GM21825 (cell line): ENCODE measurements at regions not wholly inside any gene's neighbourhood (a gene's known extent, or its start where the extent isn't known, plus 50 kb on each side); places are given as distances from the start of the nearest gene placed in this dataset.

Experiments
- ATAC-seq: cut with Tn5 transposase; IDR thresholded peaks from one replicate; pipeline ENCODE4 v1.9.1; 2021; ENCODE audit warnings: mild to moderate bottlenecking, moderate library complexity; ENCODE audit not compliant: unreplicated experiment

DNA sequence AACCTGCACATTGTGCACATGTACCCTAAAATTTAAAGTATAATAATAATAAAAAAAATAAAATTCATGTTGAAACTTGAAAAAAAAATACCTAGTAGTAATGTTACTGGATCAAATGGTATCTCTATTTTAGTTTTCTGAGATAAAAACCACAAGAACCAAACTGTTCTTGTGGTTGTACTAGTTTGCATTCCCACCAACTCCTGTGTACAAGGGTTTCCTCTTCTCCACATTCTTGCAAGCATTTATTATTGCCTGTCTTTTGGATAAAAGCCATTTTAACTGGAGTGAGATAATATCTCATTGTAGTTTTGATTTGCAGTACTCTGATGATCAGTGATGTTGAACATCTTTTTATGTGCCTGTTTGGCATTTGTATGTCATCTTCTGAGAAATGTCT is 177.7 kb downstream of the KIF20B start:
- ATAC-seq = no peak

DNA sequence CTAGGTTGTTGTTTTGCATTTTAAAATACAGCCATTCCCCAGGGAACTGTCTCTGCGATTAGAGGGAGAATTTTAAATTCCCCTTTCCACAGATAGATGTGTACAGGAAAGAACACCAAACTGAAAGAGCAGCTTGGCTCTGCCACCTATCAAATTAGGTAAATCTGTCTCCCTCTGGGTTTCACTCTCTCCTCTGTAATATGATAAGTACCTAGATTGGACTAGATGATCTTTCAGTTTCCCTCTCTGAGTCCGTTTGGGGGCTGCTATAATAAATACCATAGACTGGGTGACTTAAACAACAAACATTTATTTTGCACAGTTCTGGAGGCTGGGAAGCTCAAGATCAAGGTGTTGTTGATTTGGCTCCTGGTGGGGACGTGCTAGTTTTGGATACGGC is 186.0 kb downstream of the KIF20B start:
- ATAC-seq = no peak

DNA sequence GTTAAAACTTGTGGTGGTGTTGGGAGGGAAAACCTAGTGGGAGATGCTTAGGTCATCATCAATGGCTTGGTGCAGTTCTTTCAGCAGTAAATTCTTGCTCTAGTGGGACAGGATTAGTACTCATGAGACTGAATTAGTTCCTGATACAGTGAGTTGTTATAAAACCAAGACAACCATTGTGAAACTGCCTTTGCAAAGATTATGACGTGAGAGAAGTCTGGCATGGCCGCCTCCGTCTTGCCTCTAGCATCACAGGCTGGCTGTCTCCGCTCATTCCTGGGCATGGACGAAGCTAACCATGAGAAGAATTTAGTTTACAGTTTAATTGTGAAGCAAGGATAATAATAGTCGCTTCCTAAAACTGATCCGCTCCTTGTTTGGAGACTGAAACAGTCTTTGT is 186.4 kb downstream of the KIF20B start:
- ATAC-seq = peak; percentile 51

DNA sequence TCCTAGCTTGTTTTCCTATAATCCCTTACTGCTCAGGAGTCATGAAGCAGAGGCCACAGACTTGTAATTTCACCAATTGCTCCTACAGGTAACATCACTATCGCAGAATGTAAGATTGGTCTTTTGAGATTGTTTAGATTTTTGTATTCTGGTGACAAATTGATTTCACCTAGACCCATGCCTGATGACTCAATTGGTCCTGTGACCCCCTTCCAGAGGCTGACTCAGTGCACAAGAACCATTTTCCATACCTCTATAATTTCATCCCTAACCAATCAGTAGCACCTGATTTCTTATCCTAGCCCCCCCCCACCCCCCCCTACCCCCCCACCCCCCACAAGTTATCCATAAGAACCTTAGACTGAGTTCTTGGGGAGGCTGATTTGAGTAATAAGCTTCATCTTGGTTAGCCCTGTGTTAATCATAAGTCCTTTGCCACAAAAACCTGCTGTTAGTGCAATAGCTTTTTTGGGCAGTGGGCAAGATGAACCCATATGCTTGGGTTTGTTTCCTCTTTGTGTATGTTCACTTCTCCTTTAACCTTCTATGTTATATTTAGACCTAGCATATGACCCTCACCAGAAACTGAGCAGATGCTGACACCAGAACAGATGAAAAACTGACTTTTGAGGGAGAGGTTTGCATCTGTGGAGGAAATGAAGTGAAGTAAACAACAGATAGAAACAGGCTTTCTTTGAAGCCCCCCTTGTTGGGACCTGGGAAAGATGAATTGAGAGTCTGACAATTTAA is 187.1 kb downstream of the KIF20B start:
- peak; percentile 76 for ATAC-seq

DNA sequence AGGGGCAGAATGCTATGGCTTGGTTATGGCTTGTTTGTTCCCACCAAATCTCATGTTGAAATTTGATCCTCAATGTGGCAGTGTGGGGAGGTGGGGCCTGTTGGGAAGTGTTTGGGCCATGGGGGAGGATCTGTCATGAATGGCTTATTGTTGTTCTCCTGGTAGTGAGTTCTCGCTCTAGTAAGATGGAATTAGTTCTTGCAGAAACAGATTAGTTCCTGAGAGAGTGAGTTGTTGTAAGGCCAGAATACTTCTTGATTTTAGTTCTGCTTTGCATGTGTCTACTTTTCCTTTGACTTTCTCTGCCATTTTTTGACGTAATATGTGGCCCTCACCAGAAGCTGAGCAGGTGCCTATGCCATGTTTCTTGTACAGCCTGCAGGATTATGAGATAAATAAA is 188.2 kb downstream of the KIF20B start:
- ATAC-seq = no peak

DNA sequence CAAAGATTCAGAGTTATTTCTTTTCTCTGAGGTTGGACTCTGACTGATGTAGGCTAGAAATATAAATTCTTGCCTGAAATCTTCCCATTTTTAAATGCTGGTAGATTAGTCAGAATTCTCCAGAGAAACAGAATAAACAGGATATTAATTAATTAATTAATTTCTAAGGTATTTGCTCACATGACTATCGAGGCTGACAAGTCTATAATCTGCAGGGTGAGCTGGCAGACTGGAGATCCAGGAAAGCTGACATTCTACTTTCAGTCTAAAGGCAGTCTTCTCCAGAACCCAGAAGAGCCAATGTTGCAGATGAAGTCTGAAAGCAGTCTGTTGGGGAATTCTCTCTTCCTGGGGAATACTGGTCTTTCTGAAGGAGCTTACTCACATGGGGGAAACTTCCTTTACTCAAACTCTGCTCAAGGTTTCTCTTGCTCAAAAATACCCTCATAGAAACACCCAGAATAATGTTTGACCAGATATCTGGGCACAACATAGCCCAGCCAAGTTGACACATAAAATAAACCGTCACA is 189.7 kb downstream of the KIF20B start:
- ATAC-seq = no peak

DNA sequence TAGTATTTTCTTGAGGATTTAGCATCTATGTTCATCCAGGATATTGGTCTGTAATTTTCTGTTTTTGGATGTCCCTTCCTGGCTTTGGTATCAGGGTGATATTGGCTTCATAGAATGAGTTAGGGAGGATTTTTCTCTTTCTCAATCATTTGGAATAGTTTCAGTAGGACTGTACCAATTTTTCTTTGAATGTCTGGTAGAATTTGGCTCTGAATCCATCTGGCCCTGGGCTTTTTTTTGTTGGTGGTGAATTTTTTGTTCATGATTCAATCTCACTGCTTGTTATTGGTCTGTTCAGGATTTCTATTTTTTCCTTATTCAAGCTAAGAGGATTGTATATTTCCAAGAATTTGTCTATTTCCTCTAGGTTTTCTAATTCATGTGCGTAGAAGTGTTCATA is 192.7 kb downstream of the KIF20B start:
- ATAC-seq = no peak

DNA sequence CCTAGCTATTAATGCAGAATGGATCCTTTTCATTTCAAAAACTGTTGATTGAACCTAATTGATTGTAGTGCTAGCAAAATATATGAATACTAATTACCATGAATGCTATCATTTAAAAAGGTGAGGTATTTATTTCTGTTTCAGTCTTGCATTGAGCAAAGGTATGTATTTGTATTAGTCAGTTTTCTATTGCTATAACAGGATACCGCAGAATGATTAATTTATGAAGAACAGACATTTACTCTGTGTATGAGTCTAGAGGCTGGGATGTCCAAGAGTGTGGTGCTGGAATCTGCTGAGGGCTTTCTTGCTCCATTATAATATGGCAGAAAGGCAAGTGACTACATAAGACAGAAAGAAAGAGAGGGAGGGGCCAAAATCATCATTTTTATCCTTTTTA is 199.2 kb downstream of the KIF20B start:
- ATAC-seq = no peak

DNA sequence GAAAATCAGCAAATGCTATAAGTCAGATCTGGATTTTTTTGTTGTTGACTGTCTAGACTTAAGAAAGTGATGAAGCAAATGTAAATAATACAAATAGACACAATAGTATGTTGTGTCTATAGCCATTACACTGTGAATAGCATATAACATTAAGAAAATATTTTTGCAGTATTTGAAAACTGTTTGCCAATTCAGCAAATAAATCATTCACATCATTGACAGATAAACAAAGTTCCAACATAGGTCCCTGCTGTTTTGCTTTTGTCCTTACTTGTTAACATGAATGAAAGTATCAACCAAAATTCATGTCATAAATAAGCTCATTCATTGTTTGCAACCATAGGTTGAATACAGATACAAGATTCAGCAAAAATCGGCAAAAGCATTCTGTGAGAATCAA is 200.5 kb downstream of the KIF20B start:
- ATAC-seq = no peak

DNA sequence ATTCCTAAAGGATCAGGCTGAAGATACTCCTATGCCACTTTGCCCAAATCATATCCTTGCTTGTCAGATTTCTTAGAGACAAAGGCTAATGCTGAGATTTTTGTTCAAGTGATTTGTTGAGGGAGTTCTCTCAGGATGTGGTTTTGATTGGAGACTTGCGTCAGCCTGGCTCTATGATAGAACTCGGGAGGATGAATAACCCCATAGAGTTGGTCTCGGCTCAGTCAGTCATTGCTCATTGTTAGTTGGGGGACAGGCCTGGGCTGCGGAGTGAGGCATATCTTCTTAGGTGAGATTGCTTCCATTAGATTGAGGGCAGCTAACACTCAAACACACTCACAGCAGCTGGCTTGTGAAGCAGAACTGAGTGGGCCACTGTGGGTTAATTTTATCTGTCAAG is 203.4 kb downstream of the KIF20B start:
- ATAC-seq = no peak

DNA sequence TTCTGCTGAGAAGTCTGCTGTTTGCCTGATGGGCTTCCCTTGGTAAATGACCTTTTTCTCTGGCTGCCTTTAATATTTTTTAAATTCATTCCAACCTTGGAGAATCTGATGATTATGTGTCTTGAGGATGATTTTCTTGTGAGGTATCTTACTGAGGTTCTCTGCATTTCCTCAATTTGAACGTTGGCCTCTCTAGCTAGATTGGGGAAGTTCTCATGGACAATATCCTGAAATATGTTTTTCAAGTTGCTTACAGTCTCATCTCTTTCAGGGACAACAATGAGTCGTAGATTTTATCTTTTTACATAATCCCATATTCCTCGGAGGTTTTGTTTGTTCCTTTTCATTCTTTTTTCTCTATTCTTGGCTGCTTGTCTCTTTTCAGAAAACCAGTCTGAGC is 208.4 kb downstream of the KIF20B start:
- ATAC-seq = no peak

DNA sequence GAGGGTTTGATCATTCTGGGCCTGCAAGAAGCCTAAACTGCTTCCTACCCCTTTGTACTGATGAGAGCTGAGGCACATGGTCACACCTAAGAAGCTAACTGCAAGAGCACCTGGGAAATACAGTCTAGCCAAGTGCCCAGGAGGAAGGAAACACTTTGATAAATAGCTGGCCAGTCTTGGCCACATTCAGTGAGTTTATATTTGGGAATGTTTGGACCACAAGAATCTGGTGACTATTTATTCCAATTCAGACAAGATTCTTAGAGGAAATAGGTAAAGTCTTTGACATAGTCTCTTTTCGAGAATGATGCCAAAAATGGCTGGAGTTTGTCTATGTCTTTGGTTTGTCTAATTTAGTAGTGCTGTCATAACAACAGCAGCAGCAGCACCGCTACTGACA is 213.6 kb downstream of the KIF20B start:
- no peak for ATAC-seq

DNA sequence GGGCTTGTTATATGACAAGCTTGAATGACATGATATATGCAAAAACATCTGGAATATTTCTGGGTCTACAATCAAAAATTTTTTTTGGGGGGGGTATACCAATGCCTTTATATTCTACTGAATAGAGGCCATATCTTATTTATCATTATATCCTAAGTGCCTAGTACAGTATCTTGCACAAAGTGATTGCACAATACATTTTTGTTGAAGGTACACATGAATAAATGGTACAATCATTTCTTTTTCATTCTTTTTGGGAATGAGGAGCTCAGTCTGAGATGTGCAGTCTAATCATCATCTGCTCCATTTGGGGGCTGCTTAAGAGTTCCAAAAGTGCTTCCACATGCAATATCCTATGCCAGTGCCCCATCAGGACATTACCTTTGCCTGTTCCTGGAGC is 214.6 kb downstream of the KIF20B start:
- ATAC-seq = no peak

DNA sequence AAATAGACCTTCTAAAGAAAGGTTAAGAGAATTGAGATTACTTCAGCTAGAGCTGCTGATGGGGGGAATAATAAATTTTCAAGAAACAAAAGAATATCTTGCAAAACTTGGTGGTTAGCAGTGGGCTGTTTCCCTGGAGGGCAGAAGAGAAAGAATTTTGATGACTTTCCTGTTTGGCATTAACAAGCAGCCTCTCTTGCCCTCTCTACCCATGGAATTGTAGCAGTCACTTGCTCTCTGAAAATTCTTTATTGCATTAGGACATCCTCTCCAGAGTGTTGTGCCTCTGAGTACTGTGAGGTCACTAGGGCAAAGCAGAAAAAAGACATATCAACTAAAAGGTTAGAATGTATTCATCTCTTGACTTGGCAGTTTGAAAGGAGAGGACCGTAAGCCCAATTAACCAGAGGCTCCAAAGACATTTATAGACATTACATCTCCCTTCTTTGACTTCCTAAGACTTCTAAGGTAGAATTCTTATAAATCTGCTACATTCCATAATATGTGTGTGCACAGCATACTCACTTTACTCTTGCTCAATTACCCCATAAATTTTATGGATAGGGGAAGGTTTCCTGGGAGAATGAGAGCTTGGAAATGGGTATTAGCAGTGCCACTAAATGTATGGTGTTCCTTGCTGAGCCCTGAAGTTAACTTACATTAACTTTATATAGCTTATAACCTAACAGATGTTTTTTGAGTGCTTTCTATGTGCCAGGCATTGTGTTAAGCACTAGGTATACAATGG is 215.3 kb downstream of the KIF20B start:
- ATAC-seq = no peak

DNA sequence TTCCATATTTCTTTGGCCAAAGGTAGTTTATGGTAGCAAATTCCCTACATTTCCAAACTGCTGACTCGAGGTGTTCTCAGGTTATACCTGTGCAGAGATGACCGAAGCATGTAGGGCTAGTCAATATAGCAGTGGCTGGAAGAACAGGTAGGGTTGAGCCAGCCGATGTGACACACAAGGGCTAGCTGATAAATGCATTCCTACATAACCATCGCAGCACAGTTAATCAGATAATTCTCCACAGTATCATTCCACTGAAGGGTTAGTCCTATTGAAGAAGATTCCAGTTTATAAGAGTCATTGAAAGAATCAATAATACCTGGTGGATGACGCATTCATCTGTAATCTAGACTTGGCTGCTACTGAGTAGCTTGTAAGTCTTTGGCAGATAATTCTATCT is 220.0 kb downstream of the KIF20B start:
- ATAC-seq = no peak

DNA sequence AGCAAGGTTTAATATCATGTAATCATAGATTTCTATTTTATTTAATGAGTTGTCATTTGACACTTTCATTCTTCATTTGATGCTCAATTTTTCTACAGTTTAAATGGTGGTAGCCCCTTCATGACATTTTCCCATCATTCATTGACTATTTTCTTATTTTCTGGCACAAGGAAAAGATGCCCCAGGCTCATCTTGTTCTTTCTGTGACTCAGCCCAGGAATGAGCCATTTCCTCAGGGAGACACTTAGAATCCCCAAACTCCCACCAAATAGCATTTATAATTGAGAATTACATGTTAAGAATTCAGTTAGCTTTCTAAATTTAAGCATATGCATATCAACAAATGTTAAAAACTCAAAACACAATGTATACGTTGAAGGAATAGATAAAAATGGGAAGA is 222.3 kb downstream of the KIF20B start:
- ATAC-seq = no peak

DNA sequence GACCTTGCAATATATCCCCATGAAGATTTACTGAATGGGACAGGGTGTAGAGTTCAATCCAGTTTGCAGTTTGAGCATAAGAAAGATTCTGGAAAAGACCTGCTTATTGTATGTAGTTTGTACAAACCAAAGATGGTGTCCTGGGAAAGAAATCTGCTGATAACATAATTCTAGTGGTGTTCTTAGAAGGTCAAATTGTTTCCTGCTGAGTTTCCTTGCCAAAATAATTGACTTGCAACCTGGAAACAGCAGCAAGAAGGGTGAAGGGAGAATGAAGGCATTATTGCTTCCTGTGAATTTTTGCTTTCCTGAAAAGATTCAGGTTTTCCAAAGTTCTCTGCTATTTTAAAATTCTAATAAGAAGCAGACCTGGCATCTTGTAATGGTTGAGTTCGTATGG is 222.9 kb downstream of the KIF20B start:
- no peak for ATAC-seq

DNA sequence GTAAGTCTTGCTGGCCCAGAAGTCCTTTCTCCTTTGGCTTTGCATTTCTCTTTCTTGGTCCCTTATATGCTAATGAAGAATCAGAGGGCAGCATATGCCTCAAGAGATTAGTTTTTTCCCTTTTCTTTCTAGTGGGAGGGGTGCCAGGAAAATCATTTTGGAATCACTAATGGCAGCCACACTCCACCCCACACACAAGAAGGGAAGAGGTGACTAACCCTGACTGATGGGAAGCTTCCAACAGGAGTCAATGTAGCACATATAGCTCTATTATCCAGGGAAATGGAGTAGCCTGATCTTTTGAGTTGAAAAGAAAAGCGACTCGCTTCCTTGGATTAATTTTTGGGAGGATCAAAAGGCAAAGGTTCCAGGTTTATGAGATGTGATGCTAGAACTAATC is 225.3 kb downstream of the KIF20B start:
- ATAC-seq = no peak

DNA sequence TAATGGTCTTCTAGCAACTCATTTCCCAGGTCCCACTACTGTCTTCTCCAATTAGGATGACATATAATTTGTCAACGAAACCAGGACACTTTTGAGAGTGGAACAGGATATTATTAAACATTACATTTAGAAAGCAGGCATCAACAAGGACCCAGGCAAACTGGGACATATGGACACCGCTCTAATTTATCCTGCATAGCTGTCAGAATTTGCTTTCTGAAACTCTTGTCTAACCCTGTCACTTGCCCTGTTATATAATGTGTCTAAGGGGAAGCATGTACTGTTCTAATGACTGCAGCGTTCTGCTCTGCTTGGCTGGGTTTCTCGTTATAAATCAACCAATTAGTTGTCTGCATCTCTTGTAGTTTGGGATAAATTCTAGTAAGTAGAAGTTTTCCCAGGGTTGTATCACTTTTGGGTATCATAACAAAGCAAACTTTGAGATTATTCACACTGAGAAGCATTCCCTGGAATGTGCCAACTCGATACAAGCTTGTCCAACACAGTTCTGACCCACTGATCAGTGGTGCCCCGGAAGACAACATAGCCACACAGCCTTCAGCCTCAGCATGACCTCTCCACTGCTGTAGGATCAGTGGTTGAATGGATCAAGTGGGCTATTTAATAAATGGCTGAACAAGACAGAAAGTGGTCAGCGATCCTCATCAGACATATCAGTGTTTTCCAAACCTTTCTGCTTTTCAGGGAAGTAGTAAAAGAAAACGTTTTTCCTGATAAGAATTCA is 228.1 kb downstream of the KIF20B start:
- ATAC-seq = no peak

DNA sequence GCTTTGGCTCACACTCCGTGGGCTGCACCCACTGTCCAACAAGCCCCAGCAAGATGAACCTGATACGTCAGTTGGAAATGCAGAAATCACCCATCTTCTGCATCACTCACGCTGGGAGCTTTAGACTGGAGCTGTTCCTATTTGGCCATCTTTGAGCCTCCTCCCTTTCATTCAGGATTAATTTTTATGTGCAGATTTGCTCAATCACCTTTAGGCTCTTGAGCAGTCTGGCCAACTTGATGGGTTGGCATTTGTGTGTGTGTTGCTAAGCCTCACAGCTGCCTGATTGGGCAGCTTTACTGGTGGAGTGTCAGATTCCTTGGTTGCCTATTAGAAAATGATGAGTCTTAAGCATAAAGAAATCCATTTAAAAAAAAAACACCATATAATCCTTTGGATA is 236.1 kb downstream of the KIF20B start:
- no peak for ATAC-seq

DNA sequence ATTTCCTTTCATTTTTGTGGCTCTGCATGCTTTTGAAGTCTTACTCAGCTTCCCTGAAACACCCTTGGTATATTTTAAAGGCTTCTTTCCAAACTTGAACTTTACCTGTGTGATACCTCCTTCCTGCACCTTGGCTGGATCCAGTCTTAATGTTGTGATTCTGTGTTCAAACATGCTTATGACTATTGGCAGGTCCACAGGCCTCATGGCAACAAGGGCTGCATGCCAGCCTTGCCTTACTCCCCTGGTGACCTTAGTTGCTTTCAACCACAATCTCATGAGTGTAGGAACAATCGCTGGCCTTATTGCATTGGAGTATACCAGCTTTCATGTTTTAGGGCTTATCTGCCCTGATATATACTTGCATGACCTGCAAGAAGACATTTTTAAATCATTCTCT is 238.7 kb downstream of the KIF20B start:
- ATAC-seq = no peak

DNA sequence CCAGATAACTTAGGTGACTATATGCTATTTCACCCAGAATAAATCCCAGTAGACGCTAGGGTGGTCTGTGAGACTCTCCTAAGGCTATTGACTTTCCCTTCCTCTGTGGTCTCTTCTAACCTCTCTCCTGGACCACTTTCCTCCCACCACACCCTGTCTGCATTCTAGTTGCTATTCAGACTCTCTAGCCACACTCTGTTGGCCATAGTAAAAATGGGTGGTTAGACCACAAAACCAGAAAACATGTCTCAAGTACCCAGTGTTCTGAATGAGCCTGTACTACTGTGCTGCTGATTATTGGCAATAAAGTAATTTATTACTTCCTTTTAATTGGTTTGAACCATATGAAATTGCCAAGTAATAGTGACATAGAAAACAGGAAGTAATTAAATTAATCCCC is 240.8 kb downstream of the KIF20B start:
- ATAC-seq = no peak
